Body of pancreas (tissue), 4 donors: ENCODE measurements at regions not wholly inside any gene's neighbourhood (a gene's known extent, or its start where the extent isn't known, plus 50 kb on each side); places are given as distances from the start of the nearest gene placed in this dataset.

Source experiments
- CTCF ChIP-seq, 7 experiments: fragments of 450-650 bp in 4 of 7; fragments of 200-600 bp in 3 of 7; sonication (generic) in 3 of 7; IDR thresholded peaks; one replicate each; pipeline ENCODE4 v1.5.1; 2016 to 2019; ENCODE audit warnings: antibody characterized with exemption in 7 of 7
- POLR2A ChIP-seq, 3 donors: fragments of 450-650 bp; IDR thresholded peaks; one replicate each; pipeline ENCODE4 v1.6.1; 2016; ENCODE audit warnings: antibody characterized with exemption in 3 of 3, mild to moderate bottlenecking in 2 of 3

GRCh38 chr2:198775737-198776136, 682.0 kb downstream of the SATB2 start:
- TF ChIP-seq CTCF (IDR thresholded peaks at IDR 0.05) = no peak
- TF ChIP-seq POLR2A (IDR thresholded peaks at IDR 0.05) = no peak
